Coronary artery (tissue), 2 donors: ENCODE measurements at regions not wholly inside any gene's neighbourhood (a gene's known extent, or its start where the extent isn't known, plus 50 kb on each side); places are given as distances from the start of the nearest gene placed in this dataset.

Experiments
- DNase-seq: peaks from one replicate; pipeline ENCODE4 v3.0.0-alpha.2; 2017; ENCODE audit warnings: low spot score
- H3K27ac ChIP-seq, 2 donors: fragments of 200-600 bp; sonication (generic); one replicate each; pipeline ENCODE4 v1.5.1; 2016 to 2019
- H3K4me3 ChIP-seq: fragments of 200-600 bp; sonication (generic); 2 replicates; pipeline ENCODE4 v1.5.1; 2016; ENCODE audit warnings: mild to moderate bottlenecking, moderate library complexity
- CTCF ChIP-seq: fragments of 200-600 bp; sonication (generic); IDR thresholded peaks from one replicate; pipeline ENCODE4 v1.5.1; 2019; ENCODE audit warnings: antibody characterized with exemption

DNA sequence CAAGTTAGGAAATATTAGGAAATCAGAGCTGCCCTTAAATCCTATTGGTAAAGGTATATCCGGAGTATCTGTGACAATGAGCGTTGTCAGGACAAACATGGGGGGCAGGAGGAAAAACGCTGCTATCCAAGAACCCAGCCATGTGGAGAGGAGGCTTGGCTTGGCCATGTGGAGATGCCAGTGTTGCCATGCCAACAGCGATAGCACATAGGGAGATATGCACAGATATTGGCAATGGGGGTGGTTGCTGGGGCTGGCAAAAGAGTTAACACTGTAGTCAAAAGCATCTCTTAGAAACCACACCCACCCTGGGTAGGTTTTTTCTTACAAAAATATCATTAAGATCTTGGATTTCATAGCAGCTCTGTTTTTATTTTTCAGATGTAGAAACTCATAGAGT is 106.4 kb upstream of the ASTN2 start:
- DNase-seq: no peak
- H3K27ac ChIP-seq: no peak overlapping the region
- no peak overlapping the region for H3K4me3 ChIP-seq
- no peak for TF ChIP-seq CTCF

- no peak overlapping the region for H3K4me3 ChIP-seq
- TF ChIP-seq CTCF: no peak
- DNase-seq: no peak
- no peak overlapping the region for H3K27ac ChIP-seq
Measured at GRCh38 chr9:117516676-117517632, 102.1 kb upstream of the ASTN2 start.

- Histone ChIP-seq H3K27ac (no peak overlapping the region), H3K4me3 (no peak overlapping the region)
- no peak for TF ChIP-seq CTCF
- no peak for DNase-seq
Measured at GRCh38 chr9:117511852-117512481, 97.1 kb upstream of the ASTN2 start.

DNA sequence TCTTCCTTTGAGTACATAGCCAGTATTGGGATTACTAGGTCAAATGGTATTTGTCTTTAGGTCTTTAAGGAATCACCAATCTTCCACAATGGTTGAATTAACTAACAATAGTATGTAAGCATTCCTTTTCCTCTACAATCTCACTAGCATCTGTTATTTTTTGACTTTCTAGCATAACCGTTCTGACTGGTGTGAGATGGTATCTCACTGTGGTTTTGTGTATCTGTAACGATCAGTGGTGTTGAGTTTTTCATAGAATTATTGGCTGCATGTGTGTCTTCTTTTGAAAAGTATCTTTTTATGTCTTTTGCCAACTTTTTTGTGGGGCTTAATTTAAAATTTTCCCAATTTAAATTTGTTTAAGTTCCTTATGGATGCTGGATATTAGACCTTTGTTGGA is 81.5 kb upstream of the ASTN2 start:
- DNase-seq: no peak
- no peak for TF ChIP-seq CTCF
- H3K4me3 ChIP-seq: no peak overlapping the region

DNA sequence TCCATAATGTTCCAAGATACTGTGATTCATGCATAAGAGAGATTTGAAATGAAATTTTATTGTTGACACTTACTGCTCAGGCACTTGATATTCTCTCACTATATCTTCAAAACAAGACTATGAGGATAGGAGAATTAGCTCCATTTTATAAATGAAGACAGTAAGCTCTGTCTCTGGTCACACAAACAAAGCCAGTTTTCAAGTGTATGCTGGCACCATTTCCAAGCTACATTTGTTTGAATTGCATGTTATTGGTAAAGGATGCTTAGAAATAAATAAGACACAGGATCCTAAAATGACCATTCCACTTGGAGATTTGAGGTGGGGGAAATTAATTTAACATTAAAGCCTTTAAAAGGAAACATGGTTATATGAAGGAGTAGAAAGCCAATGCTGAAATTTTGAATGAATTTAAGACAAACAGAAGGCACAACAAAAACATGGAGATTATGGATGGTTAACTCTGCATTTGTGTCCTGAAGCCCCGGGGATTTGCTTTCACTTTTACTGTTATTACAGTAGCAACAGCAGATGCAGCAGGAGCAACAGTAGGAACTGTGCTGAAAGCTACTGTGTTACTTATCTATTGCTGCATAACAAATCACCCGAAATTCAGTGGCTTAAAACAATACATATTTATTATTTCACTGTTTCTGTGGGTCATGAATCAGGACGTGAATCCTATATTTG is 79.7 kb upstream of the ASTN2 start:
- no peak for DNase-seq
- H3K4me3 ChIP-seq: peak overlapping the region; percentile 23
- no peak overlapping the region for H3K27ac ChIP-seq
- TF ChIP-seq CTCF: no peak

More for the DNA sequence above, 81.5 kb upstream of the ASTN2 start:
- no peak overlapping the region for H3K27ac ChIP-seq

DNA sequence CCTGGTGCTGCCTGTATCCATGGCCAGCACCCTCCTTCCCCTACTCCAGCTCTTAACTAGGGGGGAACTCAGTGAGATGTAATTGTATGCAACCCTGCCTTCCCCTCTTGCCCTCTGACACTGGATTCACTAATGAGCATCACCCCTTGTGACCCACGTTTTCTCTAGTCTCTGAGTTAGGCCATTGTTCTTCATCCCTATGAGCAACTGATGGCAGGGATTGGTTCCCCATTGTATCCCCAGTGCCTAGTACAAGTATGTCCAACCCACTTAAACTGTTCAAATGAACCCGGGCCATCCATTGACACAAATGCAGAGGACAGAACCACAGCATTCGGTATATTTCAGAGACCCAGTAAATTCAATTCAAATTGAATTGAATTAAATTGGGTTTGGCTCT is 77.6 kb upstream of the ASTN2 start:
- Histone ChIP-seq H3K4me3 (no peak overlapping the region), H3K27ac (no peak overlapping the region)
- DNase-seq: no peak
- no peak for TF ChIP-seq CTCF
